Effector memory CD8-positive, alpha-beta T cell (primary cell): ENCODE measurements at regions not wholly inside any gene's neighbourhood (a gene's known extent, or its start where the extent isn't known, plus 50 kb on each side); places are given as distances from the start of the nearest gene placed in this dataset.

Source experiments
- ATAC-seq: fragments of 150-1000 bp; cut with Tn5 transposase; replicated peaks from 2 replicates; pipeline ENCODE4 v1.10.0; 2021; ENCODE audit warnings: mild to moderate bottlenecking, moderate library complexity
- DNase-seq, 3 experiments: peaks; one replicate each; pipeline ENCODE4 v3.0.0; 2021
- H3K27ac Mint-ChIP-seq, 2 donors: one replicate each; pipeline ENCODE4 v1.8.0; 2022; ENCODE audit warnings: mild to moderate bottlenecking in 2 of 2, mixed read lengths in 2 of 2, moderate library complexity in 2 of 2
- H3K27me3 Mint-ChIP-seq, 2 donors: one replicate each; pipeline ENCODE4 v1.8.0; 2022; ENCODE audit warnings: mixed read lengths in 2 of 2
- H3K36me3 Mint-ChIP-seq: one replicate; pipeline ENCODE4 v1.8.0; 2022; ENCODE audit warnings: mild to moderate bottlenecking, moderate library complexity, mixed read lengths; ENCODE audit not compliant: insufficient read depth
- H3K4me1 Mint-ChIP-seq, 2 donors: one replicate each; pipeline ENCODE4 v1.8.0; 2022; ENCODE audit warnings: low read depth in 2 of 2, mixed read lengths in 2 of 2
- H3K4me3 Mint-ChIP-seq, 2 donors: one replicate each; pipeline ENCODE4 v1.8.0; 2022; ENCODE audit warnings: mild to moderate bottlenecking in 2 of 2, mixed read lengths in 2 of 2, moderate library complexity in 2 of 2
- H3K9me3 Mint-ChIP-seq, 2 donors: one replicate each; pipeline ENCODE4 v1.8.0; 2022; ENCODE audit warnings: mixed read lengths in 2 of 2

- H3K27me3 Mint-ChIP-seq: no peaks in the 10 kb centered on the region
- no peak overlapping the region for H3K27ac Mint-ChIP-seq
- ATAC-seq (no peak), DNase-seq (no peak)
- no peaks in the 10 kb centered on the region for H3K36me3 Mint-ChIP-seq
- peaks cover 3 to 22% of the 10 kb centered on the region in 2 donors for H3K9me3 Mint-ChIP-seq
- no peak overlapping the region for H3K4me3 Mint-ChIP-seq
- H3K4me1 Mint-ChIP-seq: no peaks in the 10 kb centered on the region
Observed at GRCh38 chr2:146128216-146128615, 1608.3 kb upstream of the ZEB2 start.

GRCh38 chr2:146125551-146125950, 1605.6 kb upstream of the ZEB2 start:
- Mint-ChIP-seq H3K27me3 (no peaks in the 10 kb centered on the region), H3K9me3 (peaks cover 3 to 7% of the 10 kb centered on the region in 2 donors), H3K27ac (no peak overlapping the region), H3K4me1 (no peaks in the 10 kb centered on the region), H3K36me3 (no peaks in the 10 kb centered on the region), H3K4me3 (no peak overlapping the region)
- no peak for ATAC-seq
- DNase-seq: no peak

GRCh38 chr2:146124741-146125140, 1604.8 kb upstream of the ZEB2 start:
- Mint-ChIP-seq H3K27me3 (no peaks in the 10 kb centered on the region), H3K36me3 (no peaks in the 10 kb centered on the region), H3K4me1 (no peaks in the 10 kb centered on the region), H3K9me3 (peaks cover 3 to 7% of the 10 kb centered on the region in 2 donors), H3K27ac (no peak overlapping the region), H3K4me3 (no peak overlapping the region)
- no peak for ATAC-seq
- DNase-seq: no peak

GRCh38 chr2:146123714-146124113, 1603.8 kb upstream of the ZEB2 start:
- H3K27ac Mint-ChIP-seq: no peak overlapping the region
- H3K36me3 Mint-ChIP-seq: no peaks in the 10 kb centered on the region
- ATAC-seq: no peak
- no peaks in the 10 kb centered on the region for H3K4me1 Mint-ChIP-seq
- H3K4me3 Mint-ChIP-seq: no peak overlapping the region
- peaks cover 4 to 7% of the 10 kb centered on the region in 2 donors for H3K9me3 Mint-ChIP-seq
- no peak for DNase-seq
- H3K27me3 Mint-ChIP-seq: no peaks in the 10 kb centered on the region

GRCh38 chr2:146123256-146123655, 1603.3 kb upstream of the ZEB2 start:
- Mint-ChIP-seq H3K9me3 (peaks cover 4 to 7% of the 10 kb centered on the region in 2 donors), H3K4me3 (no peak overlapping the region), H3K27ac (no peak overlapping the region), H3K4me1 (no peaks in the 10 kb centered on the region), H3K27me3 (no peaks in the 10 kb centered on the region), H3K36me3 (no peaks in the 10 kb centered on the region)
- DNase-seq (no peak), ATAC-seq (no peak)

GRCh38 chr2:146119586-146119985, 1599.7 kb upstream of the ZEB2 start:
- Mint-ChIP-seq H3K27ac (no peak overlapping the region), H3K4me3 (no peak overlapping the region), H3K27me3 (no peaks in the 10 kb centered on the region), H3K4me1 (no peaks in the 10 kb centered on the region), H3K9me3 (peaks cover 7% of the 10 kb centered on the region in 2 donors), H3K36me3 (no peaks in the 10 kb centered on the region)
- no peak for ATAC-seq
- DNase-seq: no peak

GRCh38 chr2:146108993-146109392, 1589.1 kb upstream of the ZEB2 start:
- Mint-ChIP-seq H3K4me1 (no peaks in the 10 kb centered on the region), H3K27ac (no peak overlapping the region), H3K4me3 (no peak overlapping the region), H3K9me3 (no peaks in the 10 kb centered on the region), H3K36me3 (no peaks in the 10 kb centered on the region), H3K27me3 (no peaks in the 10 kb centered on the region)
- DNase-seq (no peak), ATAC-seq (no peak)

GRCh38 chr2:146094185-146094584, 1574.3 kb upstream of the ZEB2 start:
- no peak for ATAC-seq
- no peak overlapping the region for H3K4me3 Mint-ChIP-seq
- peaks cover 10 to 11% of the 10 kb centered on the region in 2 donors for H3K9me3 Mint-ChIP-seq
- no peak for DNase-seq
- no peaks in the 10 kb centered on the region for H3K4me1 Mint-ChIP-seq
- H3K27me3 Mint-ChIP-seq: no peaks in the 10 kb centered on the region
- H3K27ac Mint-ChIP-seq: no peak overlapping the region
- H3K36me3 Mint-ChIP-seq: no peaks in the 10 kb centered on the region

- Mint-ChIP-seq H3K4me3 (no peak overlapping the region), H3K9me3 (peaks cover under 1 to 6% of the 10 kb centered on the region in 2 donors)
Observed at GRCh38 chr2:146081459-146081858, 1561.5 kb upstream of the ZEB2 start.

GRCh38 chr2:146080925-146081324, 1561.0 kb upstream of the ZEB2 start:
- H3K4me3 Mint-ChIP-seq: no peak overlapping the region
- DNase-seq (no peak), ATAC-seq (no peak)
- H3K27me3 Mint-ChIP-seq: no peaks in the 10 kb centered on the region
- no peaks in the 10 kb centered on the region for H3K4me1 Mint-ChIP-seq
- peaks cover 6 to 8% of the 10 kb centered on the region in 2 donors for H3K9me3 Mint-ChIP-seq
- H3K27ac Mint-ChIP-seq: no peak overlapping the region
- H3K36me3 Mint-ChIP-seq: no peaks in the 10 kb centered on the region

More at GRCh38 chr2:146081459-146081858, 1561.5 kb upstream of the ZEB2 start:
- Mint-ChIP-seq H3K27ac (no peak overlapping the region), H3K27me3 (no peaks in the 10 kb centered on the region), H3K36me3 (no peaks in the 10 kb centered on the region), H3K4me1 (no peaks in the 10 kb centered on the region)
- DNase-seq (no peak), ATAC-seq (no peak)

GRCh38 chr2:146079216-146079615, 1559.3 kb upstream of the ZEB2 start:
- DNase-seq (no peak), ATAC-seq (no peak)
- no peak overlapping the region for H3K4me3 Mint-ChIP-seq
- no peak overlapping the region for H3K27ac Mint-ChIP-seq
- H3K4me1 Mint-ChIP-seq: no peaks in the 10 kb centered on the region
- no peaks in the 10 kb centered on the region for H3K27me3 Mint-ChIP-seq
- no peaks in the 10 kb centered on the region for H3K36me3 Mint-ChIP-seq
- H3K9me3 Mint-ChIP-seq: peaks cover 8% of the 10 kb centered on the region in 2 donors

- Mint-ChIP-seq H3K9me3 (peaks cover 10 to 15% of the 10 kb centered on the region in 2 donors), H3K27me3 (no peaks in the 10 kb centered on the region), H3K27ac (no peak overlapping the region), H3K4me1 (no peaks in the 10 kb centered on the region), H3K4me3 (no peak overlapping the region), H3K36me3 (no peaks in the 10 kb centered on the region)
- ATAC-seq (no peak), DNase-seq (no peak)
Observed at GRCh38 chr2:146077156-146077555, 1557.2 kb upstream of the ZEB2 start.

GRCh38 chr2:146068051-146068450, 1548.1 kb upstream of the ZEB2 start:
- ATAC-seq (no peak), DNase-seq (no peak)
- H3K9me3 Mint-ChIP-seq: peaks cover 13 to 31% of the 10 kb centered on the region in 2 donors
- no peaks in the 10 kb centered on the region for H3K27me3 Mint-ChIP-seq
- H3K4me3 Mint-ChIP-seq: no peak overlapping the region
- no peaks in the 10 kb centered on the region for H3K36me3 Mint-ChIP-seq
- H3K27ac Mint-ChIP-seq: no peak overlapping the region
- no peaks in the 10 kb centered on the region for H3K4me1 Mint-ChIP-seq

GRCh38 chr2:146048141-146048540, 1528.2 kb upstream of the ZEB2 start:
- H3K9me3 Mint-ChIP-seq: peaks cover 0 to 1% of the 10 kb centered on the region in 2 donors
- DNase-seq (no peak), ATAC-seq (no peak)
- H3K27ac Mint-ChIP-seq: no peak overlapping the region
- H3K27me3 Mint-ChIP-seq: no peaks in the 10 kb centered on the region
- no peaks in the 10 kb centered on the region for H3K36me3 Mint-ChIP-seq
- H3K4me3 Mint-ChIP-seq: no peak overlapping the region
- H3K4me1 Mint-ChIP-seq: no peaks in the 10 kb centered on the region
